ENCODE measurements at regions not wholly inside any gene's neighbourhood (a gene's known extent, or its start where the extent isn't known, plus 50 kb on each side); places are given as distances from the start of the nearest gene placed in this dataset.

GRCh38 chr13:76619631-76620030 is 266.6 kb downstream of the KCTD12 start:
- peak; percentile 23 for DNase-seq
- POLR2A ChIA-PET = no interaction called here
- no peaks in the 10 kb centered on the region for H3K9me3 ChIP-seq
- no peaks in the 10 kb centered on the region for H4K20me1 ChIP-seq (ENCODE audit: insufficient read depth)
- H3K27ac ChIP-seq (ENCODE audit: low read depth in 2 of 2, low read length in 1 of 2) = no peak overlapping the region
- no peaks in the 10 kb centered on the region for H3K79me2 ChIP-seq (ENCODE audit: insufficient read depth)
- no peaks in the 10 kb centered on the region for H3F3A ChIP-seq (replicated peaks; ENCODE audit: insufficient read depth)
- TF ChIP-seq MXI1 (IDR thresholded peaks at IDR 0.05; ENCODE audit: low read depth, low read length) (no peak), RAD21 (IDR thresholded peaks at IDR 0.05; ENCODE audit: low read length) (no peak), SIN3A (IDR thresholded peaks at IDR 0.05; ENCODE audit: borderline replicate concordance, low read depth, low read length) (no peak), USF2 (IDR thresholded peaks at IDR 0.05; ENCODE audit: borderline replicate concordance, low read depth, low read length) (no peak), POLR2AphosphoS5 (IDR thresholded peaks at IDR 0.05; ENCODE audit: low read depth, low read length) (no peak), GATA2 (CRISPR knock-in tag; IDR thresholded peaks at IDR 0.05) (no peak; the same call in 1 of the 2 replicates), EZH2phosphoT487 (IDR thresholded peaks at IDR 0.05; ENCODE audit: borderline replicate concordance, low read depth) (no peak), YY1 (IDR thresholded peaks at IDR 0.05; ENCODE audit: low read depth) (no peak), FOSL2 (IDR thresholded peaks at IDR 0.05; ENCODE audit: borderline replicate concordance, low read depth) (no peak), IRF3 (IDR thresholded peaks at IDR 0.05; ENCODE audit: low read depth, low read length) (no peak), RXRA (IDR thresholded peaks at IDR 0.05; ENCODE audit: borderline replicate concordance, low read depth) (no peak), RCOR1 (IDR thresholded peaks at IDR 0.05; ENCODE audit: low read length) (no peak), FOXM1 (IDR thresholded peaks at IDR 0.05; ENCODE audit: low read depth) (no peak), NFIC (IDR thresholded peaks at IDR 0.05; ENCODE audit: borderline replicate concordance) (no peak), TEAD4 (IDR thresholded peaks at IDR 0.05; ENCODE audit: borderline replicate concordance, insufficient read depth) (no peak), GABPA (IDR thresholded peaks at IDR 0.05; ENCODE audit: low read depth) (no peak), TAF1 (IDR thresholded peaks at IDR 0.05; ENCODE audit: borderline replicate concordance, low read depth, low read length) (no peak)
- no peak overlapping the region for H3K9ac ChIP-seq
- H3K4me3 ChIP-seq (ENCODE audit: low read depth in 2 of 2, low read length in 1 of 2) = no peak overlapping the region
- CTCF ChIA-PET = interaction anchor here (0.8 to 1.2 kb wide), 2 partner anchors 98 to 924 kb away, joined by 3 to 5 read pairs; no protein-coding TSS in a partner anchor
- H3K4me1 ChIP-seq (ENCODE audit: control insufficient read depth in 1 of 2, insufficient read depth in 2 of 2, low read depth in 1 of 2, low read length in 1 of 2) = peaks cover 0 to 7% of the 10 kb centered on the region in 2 experiments; a peak in 2 of 4 replicates
- no peak overlapping the region for H3K4me2 ChIP-seq
- H3K9me2 ChIP-seq = no peaks in the 10 kb centered on the region
- no peaks in the 10 kb centered on the region for H3K27me3 ChIP-seq (ENCODE audit: insufficient read depth)
- no peaks in the 10 kb centered on the region for H3K36me3 ChIP-seq (replicated peaks in 1 of 2; ENCODE audit: control insufficient read depth in 1 of 2, insufficient read depth in 2 of 2, low read length in 1 of 2)
- no peak overlapping the region for H2AFZ ChIP-seq (ENCODE audit: low read depth)

- Histone ChIP-seq H3K79me2 (ENCODE audit: insufficient read depth) (no peaks in the 10 kb centered on the region), H3K4me1 (ENCODE audit: control insufficient read depth in 1 of 2, insufficient read depth in 2 of 2, low read depth in 1 of 2, low read length in 1 of 2) (no peaks in the 10 kb centered on the region), H3K27ac (ENCODE audit: low read depth in 2 of 2, low read length in 1 of 2) (no peak overlapping the region), H3K4me3 (ENCODE audit: low read depth in 2 of 2, low read length in 1 of 2) (no peak overlapping the region), H3K9ac (no peak overlapping the region), H3K4me2 (no peak overlapping the region), H3K9me2 (no peaks in the 10 kb centered on the region), H3F3A (replicated peaks; ENCODE audit: insufficient read depth) (no peaks in the 10 kb centered on the region), H3K36me3 (replicated peaks in 1 of 2; ENCODE audit: control insufficient read depth in 1 of 2, insufficient read depth in 2 of 2, low read length in 1 of 2) (no peaks in the 10 kb centered on the region), H3K9me3 (no peaks in the 10 kb centered on the region), H3K27me3 (ENCODE audit: insufficient read depth) (no peaks in the 10 kb centered on the region), H2AFZ (ENCODE audit: low read depth) (no peak overlapping the region), H4K20me1 (ENCODE audit: insufficient read depth) (no peaks in the 10 kb centered on the region)
- no peak for DNase-seq
- WGBS (ENCODE audit: low lambda C conversion rate) = 65% methylated on average over 7 of the region's 7 CpGs
- ChIA-PET CTCF (no interaction called here), POLR2A (no interaction called here)
- TF ChIP-seq NFIC (IDR thresholded peaks at IDR 0.05; ENCODE audit: borderline replicate concordance) (no peak), RAD21 (IDR thresholded peaks at IDR 0.05; ENCODE audit: low read length) (no peak), MXI1 (IDR thresholded peaks at IDR 0.05; ENCODE audit: low read depth, low read length) (no peak), ELF1 (IDR thresholded peaks at IDR 0.05) (no peak), EZH2phosphoT487 (IDR thresholded peaks at IDR 0.05; ENCODE audit: borderline replicate concordance, low read depth) (no peak), YY1 (IDR thresholded peaks at IDR 0.05; ENCODE audit: low read depth) (no peak), FOSL2 (IDR thresholded peaks at IDR 0.05; ENCODE audit: borderline replicate concordance, low read depth) (no peak), IRF3 (IDR thresholded peaks at IDR 0.05; ENCODE audit: low read depth, low read length) (no peak), RFX5 (IDR thresholded peaks at IDR 0.05; ENCODE audit: low read length) (no peak), GATA2 (CRISPR knock-in tag; IDR thresholded peaks at IDR 0.05) (no peak), PBX3 (IDR thresholded peaks at IDR 0.05) (no peak), POLR2AphosphoS5 (IDR thresholded peaks at IDR 0.05; ENCODE audit: low read depth, low read length) (no peak), GABPA (IDR thresholded peaks at IDR 0.05; ENCODE audit: low read depth) (no peak)
Measured at GRCh38 chr13:76610819-76611415, 275.3 kb downstream of the KCTD12 start.
